Panc1 (cell line): ENCODE measurements at regions not wholly inside any gene's neighbourhood (a gene's known extent, or its start where the extent isn't known, plus 50 kb on each side); places are given as distances from the start of the nearest gene placed in this dataset.

Experiments used
- ATAC-seq: fragments of 200-7000 bp; cut with Tn5 transposase; 2 replicates; pipeline ENCODE4 v1.9.1; 2020; ENCODE audit warnings: mild to moderate bottlenecking, moderate library complexity
- BruUV-seq: library from RNA; stranded (reverse); fragments of 400-500 nt; replicated peaks from 2 replicates; lab custom pipeline; 2021; lab: Mats Ljungman, UMichigan
- CTCF ChIA-PET: fragments of 300-600 bp; sonication (Branson Sonifier 250); formaldehyde crosslinking; loops from one replicate; lab custom pipeline; 2022; ENCODE audit warnings: antibody characterized with exemption; lab: Charles Lee
- POLR2A ChIA-PET: fragments of 300-600 bp; sonication (Branson Sonifier 250); formaldehyde crosslinking; loops from one replicate; lab custom pipeline; 2022; ENCODE audit warnings: antibody characterized with exemption; lab: Charles Lee
- DNase-seq: peaks from one replicate; pipeline ENCODE4 v3.0.0-alpha.2; 2010; ENCODE audit warnings: low read depth, low spot score
- H3K27ac ChIP-seq: 2 replicates; pipeline ENCODE4 v1.5.1; 2011; ENCODE audit warnings: mild to moderate bottlenecking, low read length, inconsistent platforms
- H3K27me3 ChIP-seq: fragments of 200-500 bp; sonication (Bioruptor generic); 2 replicates; pipeline ENCODE4 v1.6.0; 2014; ENCODE audit warnings: low read length, inconsistent platforms; ENCODE audit not compliant: control insufficient read depth, insufficient read depth
- H3K36me3 ChIP-seq: fragments of 200-500 bp; sonication (Bioruptor generic); 2 replicates; pipeline ENCODE4 v1.5.1; 2014; ENCODE audit warnings: inconsistent platforms, mild to moderate bottlenecking, low read length, moderate library complexity; ENCODE audit not compliant: control insufficient read depth, insufficient read depth
- H3K4me1 ChIP-seq: 2 replicates; pipeline ENCODE4 v1.5.1; 2011; ENCODE audit warnings: inconsistent platforms, mild to moderate bottlenecking, low read length, moderate library complexity; ENCODE audit not compliant: control insufficient read depth, insufficient read depth
- H3K4me3 ChIP-seq, 2 experiments: 2 replicates each; pipeline ENCODE4 v1.5.1; 2011 to 2012; ENCODE audit warnings: low read depth in 2 of 2, low read length in 2 of 2, mild to moderate bottlenecking in 2 of 2, inconsistent platforms in 1 of 2, moderate library complexity in 1 of 2
- H3K9me3 ChIP-seq: fragments of 200-500 bp; sonication (Bioruptor generic); 2 replicates; pipeline ENCODE4 v1.5.1; 2014; ENCODE audit warnings: low read depth, mild to moderate bottlenecking, inconsistent platforms, low read length, moderate library complexity; ENCODE audit not compliant: control insufficient read depth, insufficient read depth
- CTCF ChIP-seq: fragments of 450-650 bp; IDR thresholded peaks from 2 replicates; pipeline ENCODE4 v1.5.1; 2017; ENCODE audit warnings: mild to moderate bottlenecking
- POLR2AphosphoS5 ChIP-seq: IDR thresholded peaks from 2 replicates; pipeline ENCODE4 v1.6.1; 2012; ENCODE audit warnings: mild to moderate bottlenecking, low read depth, low read length, moderate library complexity
- SIN3A ChIP-seq: IDR thresholded peaks from 2 replicates; pipeline ENCODE4 v1.6.1; 2012; ENCODE audit warnings: low read depth, mild to moderate bottlenecking, low read length, moderate library complexity, borderline replicate concordance; ENCODE audit not compliant: insufficient read depth
- TCF7L2 ChIP-seq: IDR thresholded peaks from 2 replicates; pipeline ENCODE4 v1.6.1; 2011; ENCODE audit warnings: mild to moderate bottlenecking, low read depth, low read length, inconsistent platforms
- in situ Hi-C: cut with HindIII; loops from 2 replicates; pipeline ENCODE4 v1.10.0; 2016; ENCODE audit warnings: low sequenced_read_pairs, low pct_unique_long_range_greater_than_20kb
- intact Hi-C: fragments of 100-400 bp; cut with micrococcal nuclease; formaldehyde crosslinking; loops from one replicate; pipeline ENCODE4 v1.10.0; 2022; ENCODE audit not compliant: unreplicated experiment
- TF ChIP-seq, protein P1 (sequence below), 2 experiments: IDR thresholded peaks; 2 replicates each; pipeline ENCODE4 v1.6.1; 2011 to 2012; ENCODE audit warnings: low read depth in 2 of 2, control low read depth in 1 of 2, low read length in 1 of 2, mild to moderate bottlenecking in 1 of 2, moderate library complexity in 1 of 2; ENCODE audit not compliant: insufficient read depth in 1 of 2

DNA sequence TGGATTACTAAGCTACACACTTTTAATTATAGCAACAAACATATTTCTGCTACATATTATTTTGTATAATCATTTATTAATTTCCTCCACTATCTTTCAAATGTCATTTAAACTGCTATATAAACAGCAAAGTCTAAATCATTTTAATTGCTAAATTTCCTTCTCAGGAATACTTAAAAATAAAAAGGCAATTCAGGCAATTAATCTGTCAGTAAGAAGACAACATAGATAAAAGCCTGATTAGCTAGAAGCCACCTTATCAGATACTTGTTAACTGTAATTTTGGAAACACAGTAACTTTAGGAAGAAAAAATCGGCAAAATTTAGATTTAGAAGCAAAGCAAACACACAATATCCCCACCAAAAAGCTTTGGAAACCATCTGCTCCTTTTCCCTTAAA, 188.2 kb upstream of the ZNF804A start:
- in situ Hi-C loops: no loop called here
- CTCF ChIA-PET: no interaction called here

GRCh38 chr2:184413221-184413620, 185.1 kb upstream of the ZNF804A start:
- no peak overlapping the region for H3K27ac ChIP-seq
- no TSS peak for BruUV-seq
- no peaks in the 10 kb centered on the region for H3K36me3 ChIP-seq
- H3K4me1 ChIP-seq: no peaks in the 10 kb centered on the region
- ChIA-PET CTCF (no interaction called here), POLR2A (no interaction called here)
- TF ChIP-seq POLR2AphosphoS5 (no peak), CTCF (no peak), TCF7L2 (no peak), SIN3A (no peak)
- TF ChIP-seq, protein P1, sequence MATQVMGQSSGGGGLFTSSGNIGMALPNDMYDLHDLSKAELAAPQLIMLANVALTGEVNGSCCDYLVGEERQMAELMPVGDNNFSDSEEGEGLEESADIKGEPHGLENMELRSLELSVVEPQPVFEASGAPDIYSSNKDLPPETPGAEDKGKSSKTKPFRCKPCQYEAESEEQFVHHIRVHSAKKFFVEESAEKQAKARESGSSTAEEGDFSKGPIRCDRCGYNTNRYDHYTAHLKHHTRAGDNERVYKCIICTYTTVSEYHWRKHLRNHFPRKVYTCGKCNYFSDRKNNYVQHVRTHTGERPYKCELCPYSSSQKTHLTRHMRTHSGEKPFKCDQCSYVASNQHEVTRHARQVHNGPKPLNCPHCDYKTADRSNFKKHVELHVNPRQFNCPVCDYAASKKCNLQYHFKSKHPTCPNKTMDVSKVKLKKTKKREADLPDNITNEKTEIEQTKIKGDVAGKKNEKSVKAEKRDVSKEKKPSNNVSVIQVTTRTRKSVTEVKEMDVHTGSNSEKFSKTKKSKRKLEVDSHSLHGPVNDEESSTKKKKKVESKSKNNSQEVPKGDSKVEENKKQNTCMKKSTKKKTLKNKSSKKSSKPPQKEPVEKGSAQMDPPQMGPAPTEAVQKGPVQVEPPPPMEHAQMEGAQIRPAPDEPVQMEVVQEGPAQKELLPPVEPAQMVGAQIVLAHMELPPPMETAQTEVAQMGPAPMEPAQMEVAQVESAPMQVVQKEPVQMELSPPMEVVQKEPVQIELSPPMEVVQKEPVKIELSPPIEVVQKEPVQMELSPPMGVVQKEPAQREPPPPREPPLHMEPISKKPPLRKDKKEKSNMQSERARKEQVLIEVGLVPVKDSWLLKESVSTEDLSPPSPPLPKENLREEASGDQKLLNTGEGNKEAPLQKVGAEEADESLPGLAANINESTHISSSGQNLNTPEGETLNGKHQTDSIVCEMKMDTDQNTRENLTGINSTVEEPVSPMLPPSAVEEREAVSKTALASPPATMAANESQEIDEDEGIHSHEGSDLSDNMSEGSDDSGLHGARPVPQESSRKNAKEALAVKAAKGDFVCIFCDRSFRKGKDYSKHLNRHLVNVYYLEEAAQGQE (IDR thresholded peaks at IDR 0.05; ENCODE audit: insufficient read depth in 1 of 2, low read depth in 2 of 2, low read length in 1 of 2): no peak
- intact Hi-C loops: no loop called here
- no peaks in the 10 kb centered on the region for H3K27me3 ChIP-seq
- DNase-seq (no peak), ATAC-seq (no peak)
- no peaks in the 10 kb centered on the region; the same call in 1 of the 2 replicates for H3K9me3 ChIP-seq
- no peak overlapping the region for H3K4me3 ChIP-seq
- in situ Hi-C loops: no loop called here

More for the DNA sequence above, 188.2 kb upstream of the ZNF804A start:
- Histone ChIP-seq H3K4me1 (no peaks in the 10 kb centered on the region), H3K36me3 (no peaks in the 10 kb centered on the region), H3K27me3 (no peaks in the 10 kb centered on the region), H3K27ac (no peak overlapping the region), H3K9me3 (no peaks in the 10 kb centered on the region), H3K4me3 (no peak overlapping the region)
- POLR2A ChIA-PET: no interaction called here
- no peak for DNase-seq
- ATAC-seq: no peak
- TF ChIP-seq POLR2AphosphoS5 (no peak), CTCF (no peak), TCF7L2 (no peak)
- TF ChIP-seq, protein P1 (IDR thresholded peaks at IDR 0.05; ENCODE audit: insufficient read depth in 1 of 2, low read depth in 2 of 2, low read length in 1 of 2): no peak
- intact Hi-C loops: no loop called here
- no TSS peak for BruUV-seq
